ENCODE measurements at regions not wholly inside any gene's neighbourhood (a gene's known extent, or its start where the extent isn't known, plus 50 kb on each side); places are given as distances from the start of the nearest gene placed in this dataset.
A peak's percentile ranks its signal among the peaks of the same experiment; 100 is the strongest.

- BruUV-seq (replicated peaks): no TSS peak
- H3K4me1 Mint-ChIP-seq (ENCODE audit: insufficient read depth, unreplicated experiment): peaks cover 21% of the 10 kb centered on the region
These were observed 220.3 kb upstream of the SFRP2 start for GRCh38 chr4:154009191-154009590.

GRCh38 chr4:154005171-154005520, 216.3 kb upstream of the SFRP2 start:
- H3K4me3 Mint-ChIP-seq (ENCODE audit: unreplicated experiment): no peak overlapping the region
- POLR2A ChIA-PET: no interaction called here
- no peaks in the 10 kb centered on the region for H3K27me3 Mint-ChIP-seq (ENCODE audit: insufficient read depth, unreplicated experiment)
- no TSS peak for BruUV-seq (replicated peaks)
- H3K9me3 Mint-ChIP-seq (ENCODE audit: unreplicated experiment): peaks cover 8% of the 10 kb centered on the region
- TF ChIP-seq CTCF (IDR thresholded peaks at IDR 0.05; ENCODE audit: unreplicated experiment): no peak
- peak overlapping the region; percentile 3 for H3K27ac Mint-ChIP-seq (ENCODE audit: low read depth, unreplicated experiment)
- no peak for DNase-seq (ENCODE audit: unreplicated experiment)
- CTCF ChIA-PET: no interaction called here
- peaks cover 23% of the 10 kb centered on the region for H3K4me1 Mint-ChIP-seq (ENCODE audit: insufficient read depth, unreplicated experiment)
- intact Hi-C loops (cut with micrococcal nuclease): no loop called here
- no peaks in the 10 kb centered on the region for H3K36me3 Mint-ChIP-seq (ENCODE audit: insufficient read depth, unreplicated experiment)

More at GRCh38 chr4:154009191-154009590, 220.3 kb upstream of the SFRP2 start:
- Mint-ChIP-seq H3K27me3 (ENCODE audit: insufficient read depth, unreplicated experiment) (no peaks in the 10 kb centered on the region), H3K4me3 (ENCODE audit: unreplicated experiment) (no peak overlapping the region), H3K27ac (ENCODE audit: low read depth, unreplicated experiment) (no peak overlapping the region), H3K9me3 (ENCODE audit: unreplicated experiment) (peaks cover 8% of the 10 kb centered on the region), H3K36me3 (ENCODE audit: insufficient read depth, unreplicated experiment) (no peaks in the 10 kb centered on the region)
- DNase-seq (ENCODE audit: unreplicated experiment): peak; percentile 55
- intact Hi-C loops (cut with micrococcal nuclease): no loop called here
- no peak for TF ChIP-seq CTCF (IDR thresholded peaks at IDR 0.05; ENCODE audit: unreplicated experiment)
- POLR2A ChIA-PET: interaction anchor here (1.1 to 1.5 kb wide), 2 partner anchors 13 to 40 kb away, joined by 3 to 4 read pairs; no protein-coding TSS in a partner anchor
- CTCF ChIA-PET: interaction anchor here (1.0 to 1.1 kb wide), 2 partner anchors 21 to 340 kb away, joined by 3 read pairs; no protein-coding TSS in a partner anchor

- intact Hi-C loops (cut with micrococcal nuclease): no loop called here
- peak overlapping the region; percentile 3 for H3K27ac Mint-ChIP-seq (ENCODE audit: low read depth, unreplicated experiment)
- no peak for TF ChIP-seq CTCF (IDR thresholded peaks at IDR 0.05; ENCODE audit: unreplicated experiment)
- peaks cover 8% of the 10 kb centered on the region for H3K9me3 Mint-ChIP-seq (ENCODE audit: unreplicated experiment)
- peak; percentile 73 for DNase-seq (ENCODE audit: unreplicated experiment)
- H3K36me3 Mint-ChIP-seq (ENCODE audit: insufficient read depth, unreplicated experiment): no peaks in the 10 kb centered on the region
- no TSS peak for BruUV-seq (replicated peaks)
- peaks cover 23% of the 10 kb centered on the region for H3K4me1 Mint-ChIP-seq (ENCODE audit: insufficient read depth, unreplicated experiment)
- H3K4me3 Mint-ChIP-seq (ENCODE audit: unreplicated experiment): no peak overlapping the region
- POLR2A ChIA-PET: no interaction called here
- CTCF ChIA-PET: interaction anchor here (0.7 kb wide), 2 partner anchors 160 to 876 kb away, joined by 3 read pairs; no protein-coding TSS in a partner anchor
- H3K27me3 Mint-ChIP-seq (ENCODE audit: insufficient read depth, unreplicated experiment): no peaks in the 10 kb centered on the region
These were observed 215.8 kb upstream of the SFRP2 start for GRCh38 chr4:154004507-154005170.

- ChIA-PET POLR2A (no interaction called here), CTCF (interaction anchor here (0.6 to 0.7 kb wide), 3 partner anchors 138 to 875 kb away, joined by 3 read pairs; no protein-coding TSS in a partner anchor)
- Mint-ChIP-seq H3K4me3 (ENCODE audit: unreplicated experiment) (no peak overlapping the region), H3K36me3 (ENCODE audit: insufficient read depth, unreplicated experiment) (no peaks in the 10 kb centered on the region), H3K9me3 (ENCODE audit: unreplicated experiment) (peaks cover 8% of the 10 kb centered on the region), H3K4me1 (ENCODE audit: insufficient read depth, unreplicated experiment) (peaks cover 18% of the 10 kb centered on the region), H3K27ac (ENCODE audit: low read depth, unreplicated experiment) (peak overlapping the region; percentile 3), H3K27me3 (ENCODE audit: insufficient read depth, unreplicated experiment) (no peaks in the 10 kb centered on the region)
- no TSS peak for BruUV-seq (replicated peaks)
- intact Hi-C loops (cut with micrococcal nuclease): no loop called here
- TF ChIP-seq CTCF (IDR thresholded peaks at IDR 0.05; ENCODE audit: unreplicated experiment): no peak
- DNase-seq (ENCODE audit: unreplicated experiment): no peak
These were observed 215.1 kb upstream of the SFRP2 start for GRCh38 chr4:154004016-154004415.
